Stomach (tissue), 4 donors: ENCODE measurements at regions not wholly inside any gene's neighbourhood (a gene's known extent, or its start where the extent isn't known, plus 50 kb on each side); places are given as distances from the start of the nearest gene placed in this dataset.

ENCODE experiments used
- POLR2A ChIP-seq, 4 donors: fragments of 450-650 bp; IDR thresholded peaks; one replicate each; pipeline ENCODE4 v1.6.1; 2016; ENCODE audit warnings: antibody characterized with exemption in 4 of 4, control low read depth in 2 of 4, mild to moderate bottlenecking in 1 of 4, moderate library complexity in 1 of 4
- TF ChIP-seq, protein P1 (sequence below), 7 experiments: fragments of 450-650 bp in 4 of 7; fragments of 200-600 bp in 3 of 7; sonication (generic) in 3 of 7; IDR thresholded peaks; one replicate each; pipeline ENCODE4 v1.5.1; 2016 to 2019; ENCODE audit warnings: antibody characterized with exemption in 7 of 7, control low read depth in 2 of 7, mild to moderate bottlenecking in 1 of 7

DNA sequence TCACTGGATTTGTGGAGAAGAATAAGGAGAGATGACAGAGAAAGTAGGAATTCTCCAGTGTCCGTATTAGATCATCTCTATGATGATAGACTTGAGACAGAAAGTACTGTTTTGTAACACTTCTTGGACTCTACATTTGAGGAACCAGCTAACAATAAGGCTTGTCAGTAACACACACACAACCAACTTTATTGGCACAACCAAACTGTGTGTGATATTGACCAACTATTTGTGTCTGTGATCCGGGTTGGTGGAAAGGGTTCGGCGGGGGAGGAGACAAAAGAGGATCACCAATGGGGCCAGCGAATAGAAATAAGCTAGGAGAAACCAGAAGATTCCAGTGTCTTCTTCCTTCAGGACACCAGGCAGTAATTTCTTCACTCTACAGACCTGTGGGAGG lies 79.8 kb downstream of the MARCHF4 start:
- no peak for TF ChIP-seq POLR2A (IDR thresholded peaks at IDR 0.05)
- TF ChIP-seq, protein P1, sequence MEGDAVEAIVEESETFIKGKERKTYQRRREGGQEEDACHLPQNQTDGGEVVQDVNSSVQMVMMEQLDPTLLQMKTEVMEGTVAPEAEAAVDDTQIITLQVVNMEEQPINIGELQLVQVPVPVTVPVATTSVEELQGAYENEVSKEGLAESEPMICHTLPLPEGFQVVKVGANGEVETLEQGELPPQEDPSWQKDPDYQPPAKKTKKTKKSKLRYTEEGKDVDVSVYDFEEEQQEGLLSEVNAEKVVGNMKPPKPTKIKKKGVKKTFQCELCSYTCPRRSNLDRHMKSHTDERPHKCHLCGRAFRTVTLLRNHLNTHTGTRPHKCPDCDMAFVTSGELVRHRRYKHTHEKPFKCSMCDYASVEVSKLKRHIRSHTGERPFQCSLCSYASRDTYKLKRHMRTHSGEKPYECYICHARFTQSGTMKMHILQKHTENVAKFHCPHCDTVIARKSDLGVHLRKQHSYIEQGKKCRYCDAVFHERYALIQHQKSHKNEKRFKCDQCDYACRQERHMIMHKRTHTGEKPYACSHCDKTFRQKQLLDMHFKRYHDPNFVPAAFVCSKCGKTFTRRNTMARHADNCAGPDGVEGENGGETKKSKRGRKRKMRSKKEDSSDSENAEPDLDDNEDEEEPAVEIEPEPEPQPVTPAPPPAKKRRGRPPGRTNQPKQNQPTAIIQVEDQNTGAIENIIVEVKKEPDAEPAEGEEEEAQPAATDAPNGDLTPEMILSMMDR (IDR thresholded peaks at IDR 0.05), result no peak
